T follicular helper cell (primary cell): ENCODE measurements at regions not wholly inside any gene's neighbourhood (a gene's known extent, or its start where the extent isn't known, plus 50 kb on each side); places are given as distances from the start of the nearest gene placed in this dataset.

ENCODE experiments used
- DNase-seq: peaks from one replicate; pipeline ENCODE4 v3.0.0-alpha.2; 2020; ENCODE audit warnings: low read depth

GRCh38 chr21:17440969-17441368, 71.9 kb upstream of the CXADR start:
- DNase-seq = no peak

DNA sequence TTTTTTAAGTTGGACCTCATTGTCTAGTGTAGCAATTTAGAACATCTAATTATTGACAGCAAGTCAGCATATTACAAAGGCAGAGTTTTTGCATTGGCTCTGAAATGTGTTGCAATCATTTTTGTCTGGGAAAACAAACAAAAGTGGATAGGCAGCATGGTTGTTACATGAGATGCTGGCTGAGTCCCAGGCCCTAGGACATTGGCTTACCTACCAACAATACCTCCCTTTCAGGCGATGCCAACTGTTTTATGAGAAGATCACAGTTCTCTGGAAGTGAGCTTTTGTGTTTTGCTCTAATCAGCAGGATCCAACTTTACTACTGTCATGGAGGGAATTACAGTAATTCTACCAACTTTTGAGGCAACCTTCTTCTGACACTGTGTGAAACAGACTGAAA, 71.5 kb upstream of the CXADR start:
- DNase-seq = no peak

- DNase-seq = no peak
These were observed 70.7 kb upstream of the CXADR start for GRCh38 chr21:17442165-17442564.

DNA sequence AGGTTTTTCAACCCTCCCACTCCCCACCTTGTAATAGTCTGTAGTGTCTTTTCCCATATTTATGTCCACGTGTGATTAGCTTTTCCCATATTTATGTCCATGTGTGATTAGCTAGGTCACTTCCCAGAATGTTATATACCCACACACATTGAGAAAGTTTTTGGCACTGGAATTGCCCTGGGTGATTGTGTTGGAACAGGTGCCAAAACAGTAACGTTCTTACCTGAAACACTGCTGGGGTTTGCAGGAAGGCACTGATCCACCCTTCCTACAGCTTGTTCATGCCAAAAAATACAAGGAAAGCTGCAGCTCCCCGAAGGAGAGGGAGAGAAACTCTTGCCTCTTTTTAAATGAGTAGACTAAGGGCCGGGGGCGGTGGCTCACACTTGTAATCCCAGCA, 68.0 kb upstream of the CXADR start:
- no peak for DNase-seq

DNA sequence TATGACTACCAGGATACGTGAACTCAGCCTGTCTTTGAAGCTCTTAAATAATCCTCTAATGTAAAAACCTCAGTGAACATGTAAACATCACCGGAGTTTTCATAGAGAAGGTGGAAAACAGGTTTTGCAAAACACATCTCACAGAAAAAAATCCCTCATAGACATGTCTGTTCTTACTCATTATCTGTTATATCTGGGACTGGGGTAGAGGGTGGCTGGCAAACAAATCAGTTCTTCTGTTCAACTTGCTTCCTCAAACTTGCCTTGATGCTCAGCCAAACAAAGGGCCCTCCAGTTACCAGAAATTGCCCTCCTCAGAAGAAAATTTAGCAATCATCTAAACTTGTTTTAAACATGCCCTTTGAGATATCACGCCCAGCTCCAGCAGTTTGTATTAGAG, 66.1 kb upstream of the CXADR start:
- DNase-seq = no peak

GRCh38 chr21:17449701-17450100, 63.1 kb upstream of the CXADR start:
- DNase-seq = no peak

DNA sequence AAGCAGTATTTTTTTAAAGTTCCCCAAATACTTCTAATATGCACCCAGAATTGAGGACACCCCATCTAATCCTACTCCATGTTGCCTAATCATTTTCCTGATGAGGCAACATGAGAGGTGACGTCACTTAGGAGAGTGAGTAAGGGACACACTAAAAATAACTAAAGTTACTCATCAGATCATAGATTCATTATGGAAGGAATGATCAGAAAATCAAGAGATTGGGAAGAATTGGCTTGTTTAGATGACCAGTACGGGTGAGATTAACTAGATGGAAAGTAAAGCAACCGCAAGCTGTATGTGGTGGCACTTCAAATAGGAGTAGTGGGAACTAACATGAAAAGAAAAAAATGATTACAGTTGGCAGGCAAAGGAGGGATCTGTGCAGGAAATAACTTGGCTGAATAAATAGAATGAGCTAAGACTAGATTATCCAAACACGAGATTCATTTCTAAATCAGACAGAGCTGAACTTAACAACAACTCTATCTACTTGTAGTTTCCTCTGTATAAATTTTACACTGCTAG, 61.4 kb upstream of the CXADR start:
- no peak for DNase-seq

DNA sequence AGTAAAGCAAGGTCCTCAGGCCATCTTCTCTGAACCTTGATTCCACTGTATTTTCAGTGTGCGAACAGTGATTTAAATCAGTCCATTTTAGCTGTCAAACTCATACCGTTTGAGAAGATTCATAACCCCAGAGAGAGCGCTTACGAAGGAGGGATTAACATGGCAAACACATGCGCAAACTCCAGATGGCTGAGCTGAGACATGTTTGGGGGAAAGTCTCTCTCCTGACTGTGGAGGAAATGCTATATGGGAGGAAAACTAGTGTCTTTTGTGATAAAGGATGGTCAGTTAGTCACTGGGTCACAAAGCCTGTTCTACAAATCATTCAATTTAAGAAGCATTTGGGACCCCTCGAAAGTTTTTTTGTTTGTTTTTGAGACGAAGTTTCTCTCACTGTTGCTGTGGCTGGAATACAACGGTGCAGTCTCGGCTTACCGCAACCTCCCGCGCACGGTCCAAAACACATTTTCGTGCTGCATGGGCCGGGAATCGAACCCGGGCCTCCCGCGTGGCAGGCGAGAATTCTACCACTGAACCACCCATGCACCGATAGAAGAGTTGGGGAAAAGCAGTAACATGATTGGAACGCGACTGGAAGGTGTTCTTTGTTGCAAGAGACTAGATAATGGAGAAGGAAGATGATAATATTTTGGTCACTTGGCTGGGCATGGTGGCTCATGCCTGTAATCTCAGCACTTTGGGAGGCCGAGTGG, 58.4 kb upstream of the CXADR start:
- DNase-seq = no peak

DNA sequence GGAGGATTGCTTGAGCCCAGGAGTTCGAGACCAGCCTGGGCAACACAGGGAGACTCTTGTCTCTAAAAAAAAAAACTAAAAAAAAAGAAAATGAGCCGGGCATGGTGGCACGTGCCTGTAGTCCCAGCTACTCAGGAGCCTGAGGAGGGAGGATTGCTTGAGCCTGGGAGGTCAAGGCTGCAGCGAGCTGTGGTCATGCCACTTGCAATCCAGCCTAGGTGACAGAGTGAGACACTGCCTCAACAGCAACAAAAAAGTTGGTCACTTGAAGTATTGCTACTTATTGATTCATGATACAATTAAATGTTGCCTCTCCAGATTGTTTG, 57.9 kb upstream of the CXADR start:
- no peak for DNase-seq

GRCh38 chr21:17455451-17455850, 57.4 kb upstream of the CXADR start:
- DNase-seq = no peak

GRCh38 chr21:17458279-17458678, 54.6 kb upstream of the CXADR start:
- no peak for DNase-seq

DNA sequence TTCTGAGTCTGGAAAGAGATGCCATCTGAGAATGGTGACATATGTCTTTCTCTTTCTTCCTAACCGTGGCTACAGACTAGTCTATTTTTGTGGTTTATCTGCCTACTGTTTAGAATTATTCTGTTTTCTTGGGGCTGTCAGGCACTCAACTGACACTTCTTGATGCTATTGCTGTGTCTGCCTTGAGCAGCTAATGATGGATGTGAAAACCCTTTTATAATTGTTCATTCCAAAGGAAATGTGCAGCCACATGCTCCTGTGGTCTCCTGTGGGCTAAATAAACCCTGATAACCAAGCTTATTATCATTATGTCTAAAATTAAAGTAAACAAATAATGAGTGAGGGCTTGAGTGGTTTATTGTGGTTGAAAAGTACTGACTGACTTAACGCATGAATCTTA, 52.7 kb upstream of the CXADR start:
- DNase-seq = no peak

- DNase-seq = no peak
These were observed 51.8 kb upstream of the CXADR start for GRCh38 chr21:17461014-17461413.

DNA sequence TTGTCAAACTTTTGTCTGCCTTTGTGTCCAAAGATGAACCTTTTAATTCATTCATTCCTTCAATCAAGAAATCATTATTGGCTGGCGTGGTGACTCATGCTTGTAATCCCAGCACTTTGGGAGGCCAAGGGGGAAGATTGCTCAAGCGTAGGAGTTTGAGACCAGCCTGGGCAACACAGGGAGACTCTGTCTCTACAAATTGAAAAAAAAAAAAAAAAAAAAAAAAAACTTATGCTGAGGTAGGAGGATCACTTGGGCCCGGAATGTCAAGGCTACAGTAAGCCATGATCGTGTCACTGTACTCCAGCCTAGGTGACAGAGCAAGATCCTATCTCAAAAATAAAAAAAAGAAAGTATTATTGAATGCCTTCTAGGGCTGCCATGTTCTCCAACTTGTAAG, 51.3 kb upstream of the CXADR start:
- no peak for DNase-seq

DNA sequence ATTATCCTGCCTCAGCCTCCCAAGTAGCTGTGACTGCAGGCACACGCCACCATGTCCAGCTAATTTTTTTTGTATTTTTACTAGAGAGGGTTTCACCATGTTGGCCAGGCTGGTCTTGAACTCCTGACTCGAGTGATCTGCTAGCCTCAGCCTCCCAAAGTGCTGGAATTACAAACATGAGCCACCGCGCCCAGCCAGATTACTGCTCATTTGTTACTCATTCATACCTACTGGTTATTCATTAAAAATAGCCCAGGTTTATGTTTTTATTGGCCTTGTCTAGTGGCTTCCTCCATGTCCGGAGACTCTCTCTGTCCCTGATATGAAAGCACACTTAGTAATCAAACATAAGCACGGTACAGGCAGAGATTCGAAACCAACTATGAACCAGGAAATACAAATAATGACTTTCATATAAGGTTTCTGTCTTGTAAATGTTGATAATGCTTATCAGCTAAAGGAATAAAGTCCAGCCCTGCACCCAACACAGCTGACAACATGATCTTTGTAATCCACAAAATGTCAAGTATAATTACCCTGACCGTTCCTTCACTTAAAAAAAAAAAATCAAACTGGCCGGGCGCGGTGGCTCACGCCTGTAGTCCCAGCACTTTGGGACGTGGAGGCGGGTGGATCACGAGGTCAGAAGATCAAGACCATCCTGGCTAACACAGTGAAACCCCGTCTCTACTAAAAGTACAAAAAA, 50.4 kb upstream of the CXADR start:
- no peak for DNase-seq
